Activated CD4-positive, alpha-beta T cell treated with anti-CD3 and anti-CD28 coated beads, Interleukin-2, amount 50 U/mL, for 16 hours (primary cell): ENCODE measurements at regions not wholly inside any gene's neighbourhood (a gene's known extent, or its start where the extent isn't known, plus 50 kb on each side); places are given as distances from the start of the nearest gene placed in this dataset.

Source experiments
- DNase-seq: peaks from one replicate; pipeline ENCODE4 v3.0.0-alpha.2; 2020

DNA sequence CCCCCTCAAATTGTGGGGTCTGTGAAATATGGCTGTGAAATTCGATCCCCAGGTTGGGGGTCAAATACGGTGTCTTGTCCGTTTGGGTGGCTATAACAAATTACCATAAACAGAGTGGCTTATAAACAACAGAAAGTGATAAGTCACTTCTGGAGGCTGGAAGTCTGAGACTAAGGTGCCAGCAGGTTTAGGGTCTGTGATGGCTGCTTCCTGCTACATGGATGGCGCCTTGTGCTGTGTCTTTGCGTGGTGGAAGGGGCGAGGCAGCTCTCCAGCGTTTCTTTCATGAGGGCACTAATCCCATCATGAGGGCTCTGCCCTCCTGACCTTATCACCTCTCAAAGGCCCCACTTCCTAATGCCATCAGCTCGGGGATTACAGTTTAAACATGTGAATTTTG is 120.0 kb downstream of the IRF8 start:
- no peak for DNase-seq

DNA sequence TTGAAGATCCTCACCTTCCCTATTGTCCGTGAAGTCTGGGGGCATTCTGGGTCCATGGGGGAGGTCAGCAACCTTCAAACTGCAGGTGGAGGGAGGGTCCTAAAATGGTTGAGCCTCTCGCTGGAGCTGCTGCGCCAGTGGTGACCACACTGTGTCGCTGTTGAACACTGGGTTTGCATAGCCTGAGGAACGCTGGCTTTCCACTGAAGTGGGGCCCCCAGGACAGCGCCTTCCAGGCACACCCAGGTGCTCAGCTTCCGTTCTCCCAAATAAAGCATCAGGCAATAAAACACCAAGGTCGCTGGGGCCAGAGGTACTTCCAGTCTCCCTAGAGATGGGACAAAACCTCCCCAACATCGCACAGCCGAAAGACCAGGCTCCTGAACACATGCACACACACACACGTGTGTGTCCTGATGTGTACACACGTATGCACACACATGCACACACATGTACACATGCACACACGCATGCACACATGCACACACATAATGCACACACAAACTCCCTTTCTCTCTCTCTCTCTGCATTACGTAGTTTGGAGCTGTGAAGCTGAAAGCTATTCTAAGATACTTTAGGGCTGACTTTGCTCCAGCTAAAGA is 120.6 kb downstream of the IRF8 start:
- no peak for DNase-seq

DNA sequence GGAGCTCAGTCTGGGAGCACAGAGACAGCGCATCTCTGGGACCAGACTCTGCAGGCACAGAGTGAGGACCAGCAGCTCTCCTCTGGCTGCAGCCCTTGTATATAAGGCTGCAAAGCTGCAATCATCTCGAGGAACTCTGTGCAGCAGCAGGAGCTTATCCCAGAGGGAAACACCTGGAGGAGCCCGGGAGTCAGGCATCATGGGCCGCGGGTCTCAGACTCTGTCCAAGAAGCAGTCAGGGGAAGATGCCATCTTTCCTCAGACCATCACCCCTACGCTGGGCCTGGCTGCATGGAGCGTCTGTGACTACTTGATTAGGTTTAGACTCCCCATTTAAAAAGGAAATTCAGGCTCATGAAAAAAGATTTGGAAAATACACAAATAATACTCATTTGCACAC is 122.0 kb downstream of the IRF8 start:
- no peak for DNase-seq

DNA sequence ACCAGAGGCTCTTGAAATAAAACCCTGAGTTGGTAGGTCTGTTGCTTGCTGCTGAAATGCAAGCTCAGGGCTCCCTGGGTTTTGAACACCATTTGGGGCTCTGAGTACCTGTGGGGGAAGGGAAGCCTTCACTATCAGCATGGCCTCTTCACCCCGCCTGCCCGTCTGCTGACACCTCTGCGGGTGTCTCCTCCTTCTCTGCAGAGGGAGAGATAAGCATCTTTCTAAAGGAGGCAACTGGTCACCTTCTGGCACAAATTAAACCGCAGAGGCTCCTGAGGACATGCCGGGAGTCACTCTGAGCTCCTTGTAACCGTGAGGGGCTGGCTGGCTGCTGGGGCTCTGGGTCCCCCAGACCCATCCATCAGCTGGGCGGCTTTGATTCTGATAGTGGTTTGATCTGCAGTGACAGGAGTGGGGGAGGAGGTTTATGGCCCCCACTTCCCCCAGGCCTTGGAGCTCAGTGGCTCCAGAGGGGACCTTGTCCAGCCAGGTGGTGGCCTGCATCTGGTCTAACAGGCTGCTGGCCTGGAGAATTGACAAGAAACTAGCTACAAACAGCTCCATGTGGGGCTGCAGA is 123.5 kb downstream of the IRF8 start:
- no peak for DNase-seq

DNA sequence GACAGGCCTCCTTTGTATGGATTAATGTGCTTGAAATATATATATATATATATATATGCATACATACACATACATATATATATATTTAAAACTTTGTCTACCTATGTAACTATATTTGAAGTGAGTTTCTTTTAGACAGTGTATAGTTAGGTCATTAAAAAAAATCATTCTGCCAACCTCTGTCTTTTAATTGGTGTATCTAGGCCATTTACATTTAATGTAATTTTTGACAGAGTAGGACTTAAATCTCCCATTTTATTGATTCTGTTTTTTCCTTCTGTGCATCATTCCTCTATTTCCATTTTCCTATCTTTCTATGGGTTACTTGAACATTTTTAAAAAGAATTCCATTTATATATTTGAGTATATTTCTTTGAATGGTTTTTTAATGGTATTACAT is 125.2 kb downstream of the IRF8 start:
- no peak for DNase-seq

DNA sequence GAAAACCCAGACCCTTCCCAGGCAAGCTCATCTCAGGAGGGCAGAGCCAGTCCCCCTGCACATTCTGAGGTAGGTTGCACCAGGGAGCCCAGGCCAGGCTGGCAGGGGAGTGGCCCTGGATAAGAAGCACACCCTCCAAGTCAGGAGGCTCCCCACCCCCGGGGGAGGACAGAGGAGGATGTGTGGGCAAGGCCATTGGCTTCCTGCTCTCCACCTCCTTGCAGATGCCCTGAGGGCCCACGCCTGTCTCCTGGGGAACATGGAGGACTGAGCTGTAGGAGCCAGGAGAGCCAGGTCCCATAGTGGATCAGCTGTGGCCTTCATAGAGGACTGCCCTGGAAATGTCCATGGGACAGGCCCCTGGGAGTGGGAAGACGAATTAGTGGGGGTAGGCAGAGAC is 126.7 kb downstream of the IRF8 start:
- DNase-seq: no peak

DNA sequence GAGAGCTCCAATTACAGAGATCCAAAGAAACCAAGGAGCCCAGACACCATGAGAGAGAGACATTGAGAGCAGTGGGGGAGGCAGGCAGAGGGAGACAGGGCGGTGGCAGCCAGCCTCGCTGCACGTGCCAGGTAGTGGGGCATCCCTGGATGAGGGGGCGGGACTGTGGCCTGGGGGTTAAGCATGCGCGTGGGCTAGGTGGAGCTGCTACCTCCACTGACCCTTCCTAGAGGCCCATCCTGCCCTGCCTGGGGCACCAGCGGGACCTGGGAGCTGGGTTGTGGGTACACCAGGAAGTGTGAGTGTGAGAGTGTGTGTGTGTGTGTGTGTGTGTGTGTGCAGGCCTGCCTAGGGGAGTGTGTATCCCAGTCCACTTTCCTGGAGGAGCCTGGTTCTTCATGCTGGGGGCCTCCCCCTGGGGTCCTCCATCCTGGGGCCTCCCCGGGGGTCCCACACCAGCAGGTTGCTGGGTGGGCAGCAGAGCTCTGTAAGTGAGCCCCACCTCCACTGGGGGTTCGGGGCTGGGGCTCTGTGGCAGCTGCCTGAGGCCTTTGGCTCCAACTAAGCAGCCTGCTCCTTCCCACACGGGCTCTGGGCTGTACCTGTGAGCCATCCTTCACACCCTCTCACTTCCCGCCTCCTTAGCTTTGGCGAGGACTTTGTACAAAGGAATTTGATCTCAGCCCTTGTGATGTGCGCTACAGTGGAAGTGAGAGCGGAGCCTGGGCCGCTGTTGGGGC is 127.4 kb downstream of the IRF8 start:
- no peak for DNase-seq

DNA sequence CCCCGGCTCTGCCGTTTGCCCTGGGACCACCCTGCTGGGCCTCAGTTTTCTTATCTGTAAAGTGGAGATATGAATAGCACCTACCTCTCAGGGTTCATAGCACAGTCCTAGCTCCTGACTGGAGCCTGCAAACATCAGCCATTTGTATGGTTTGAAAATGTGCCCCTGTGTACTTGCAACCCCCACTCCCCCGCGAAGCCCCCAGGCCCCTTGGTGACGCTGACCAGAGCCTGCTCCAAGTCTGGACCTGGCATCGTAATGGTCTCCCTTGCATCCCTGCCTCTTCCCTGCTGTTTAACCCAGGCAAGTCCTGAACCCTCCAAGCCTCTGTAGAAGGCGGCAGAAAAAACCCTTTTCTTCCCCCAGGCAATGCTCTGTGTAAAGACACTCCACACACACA is 128.0 kb downstream of the IRF8 start:
- no peak for DNase-seq

DNA sequence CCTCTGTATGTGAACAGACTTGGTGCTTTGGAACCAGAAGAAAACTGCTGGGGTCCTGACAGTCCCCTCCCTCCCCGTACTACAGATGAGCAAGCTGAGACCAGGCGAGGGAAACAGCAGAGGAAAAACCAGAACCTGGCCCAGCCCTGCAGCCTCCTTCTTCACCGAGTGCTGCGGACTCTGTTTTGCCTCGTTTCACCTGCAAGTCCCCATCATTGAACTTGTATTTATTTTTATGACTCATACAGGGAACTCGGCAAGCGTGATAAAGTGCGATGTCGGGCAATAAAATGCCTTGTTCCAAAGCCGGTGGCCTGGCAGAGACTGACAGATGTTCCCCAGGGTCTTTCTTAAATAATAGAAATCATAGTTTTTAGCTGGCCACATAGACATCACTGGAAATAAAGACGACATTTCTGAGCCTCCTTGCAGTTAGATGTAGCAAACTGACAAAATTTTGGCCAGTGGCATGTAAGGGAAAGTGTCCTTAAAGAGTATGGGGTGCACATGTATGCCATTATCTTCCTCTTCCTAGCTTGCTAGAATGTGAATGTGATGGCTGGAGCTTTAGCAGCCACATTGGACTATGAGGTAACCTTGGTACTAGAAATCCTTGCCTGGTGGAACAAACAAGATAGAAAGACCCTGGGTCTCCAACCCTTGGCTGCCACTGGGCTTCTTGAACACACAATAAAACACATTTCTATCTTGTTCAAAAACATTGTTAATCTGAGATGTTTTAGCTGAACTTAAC is 128.6 kb downstream of the IRF8 start:
- no peak for DNase-seq

DNA sequence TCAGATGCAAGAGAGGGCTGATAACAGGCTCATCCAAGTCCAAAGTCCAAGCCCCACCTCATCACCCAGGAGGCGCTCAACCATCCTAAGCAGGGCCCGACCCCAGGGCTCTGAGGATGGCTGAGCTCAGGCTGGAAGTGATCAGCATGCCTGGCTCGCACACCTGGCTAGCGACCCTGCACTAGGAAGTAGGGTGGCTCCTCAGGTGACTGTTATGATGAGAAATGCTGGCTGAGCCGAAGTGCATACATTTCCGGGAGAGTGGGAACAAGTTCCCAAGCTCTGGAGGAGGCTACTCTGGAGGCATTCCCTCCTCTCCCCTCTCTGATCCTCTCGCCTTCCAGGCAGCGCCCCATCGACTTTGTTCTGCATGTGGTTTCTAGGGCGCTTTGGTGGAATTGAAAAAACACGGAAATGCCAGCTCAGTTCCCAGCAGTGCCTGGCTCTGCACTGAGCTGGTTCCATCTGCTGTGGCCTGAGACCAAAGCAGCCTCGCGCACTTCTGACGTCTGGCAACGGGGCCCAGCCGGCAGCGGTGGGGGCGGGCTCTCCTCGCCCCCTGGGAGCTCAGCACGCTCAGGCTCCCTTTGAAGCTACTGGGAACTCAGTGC is 130.3 kb downstream of the IRF8 start:
- DNase-seq: no peak

DNA sequence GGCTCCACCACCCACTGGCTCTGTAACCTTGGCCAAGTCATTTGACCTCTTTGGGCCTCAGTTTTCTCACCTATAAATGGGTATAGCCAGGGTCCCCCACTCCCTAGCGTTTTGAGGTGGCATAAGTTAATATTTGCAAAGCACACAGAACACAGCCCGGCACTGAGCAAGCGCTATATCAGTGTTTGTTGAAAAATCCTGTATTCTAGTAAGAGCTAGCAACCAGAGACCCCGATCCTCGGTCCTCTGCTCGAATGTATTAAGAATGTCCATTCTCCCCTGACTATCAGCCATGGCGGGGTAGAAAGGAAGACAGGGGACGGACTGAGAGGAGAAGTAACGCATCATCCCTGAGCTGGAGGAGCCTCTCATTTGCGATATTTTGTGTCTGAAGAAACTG is 131.2 kb downstream of the IRF8 start:
- no peak for DNase-seq

DNA sequence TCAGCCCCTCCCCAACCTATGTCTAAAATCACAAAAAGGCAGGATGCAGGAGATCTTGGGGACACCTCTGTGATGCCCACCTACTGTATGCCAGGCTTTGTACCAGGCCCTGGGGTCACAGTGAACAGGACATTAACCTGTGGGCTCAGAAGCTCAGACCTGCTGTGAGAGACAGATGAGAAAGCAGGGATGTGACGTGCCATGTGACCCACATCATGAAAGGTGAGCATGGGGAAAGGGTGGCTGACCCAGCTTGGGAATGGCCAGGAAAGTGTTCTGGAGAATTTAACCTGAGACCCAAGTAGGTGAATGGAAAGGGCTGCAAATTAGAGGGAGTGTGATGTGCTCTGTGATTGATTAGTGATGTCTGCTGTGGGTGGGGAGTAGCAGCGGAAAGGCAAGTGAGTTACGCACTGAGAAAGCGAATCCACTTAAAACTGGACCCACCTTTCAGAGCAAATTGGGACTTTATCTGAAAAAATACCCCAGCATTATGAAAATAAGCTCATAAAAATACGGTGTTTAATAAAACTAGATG is 132.2 kb downstream of the IRF8 start:
- DNase-seq: no peak

DNA sequence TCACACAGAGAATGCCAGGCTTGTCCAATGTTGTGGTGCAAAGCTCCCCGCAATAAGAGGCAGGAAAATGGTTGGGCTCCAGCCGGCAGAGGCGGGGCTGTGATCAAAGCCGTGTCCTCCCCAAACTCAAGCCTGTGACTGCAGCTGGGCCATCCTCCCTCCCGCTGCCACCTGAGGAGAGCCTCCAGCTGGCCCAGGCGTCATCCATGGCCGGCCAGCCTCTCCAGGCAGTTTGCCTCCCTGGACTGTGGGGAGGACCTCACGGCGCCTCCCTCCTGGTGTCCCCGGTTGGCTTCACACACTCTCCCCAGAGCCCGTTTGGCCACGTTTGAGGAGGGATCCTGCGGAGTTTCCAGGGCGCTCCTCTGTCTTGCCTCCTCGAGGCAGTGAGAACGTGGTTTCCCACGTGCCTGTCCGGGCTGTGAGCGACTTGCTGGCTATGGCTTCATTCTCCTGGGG is 134.1 kb downstream of the IRF8 start:
- no peak for DNase-seq

DNA sequence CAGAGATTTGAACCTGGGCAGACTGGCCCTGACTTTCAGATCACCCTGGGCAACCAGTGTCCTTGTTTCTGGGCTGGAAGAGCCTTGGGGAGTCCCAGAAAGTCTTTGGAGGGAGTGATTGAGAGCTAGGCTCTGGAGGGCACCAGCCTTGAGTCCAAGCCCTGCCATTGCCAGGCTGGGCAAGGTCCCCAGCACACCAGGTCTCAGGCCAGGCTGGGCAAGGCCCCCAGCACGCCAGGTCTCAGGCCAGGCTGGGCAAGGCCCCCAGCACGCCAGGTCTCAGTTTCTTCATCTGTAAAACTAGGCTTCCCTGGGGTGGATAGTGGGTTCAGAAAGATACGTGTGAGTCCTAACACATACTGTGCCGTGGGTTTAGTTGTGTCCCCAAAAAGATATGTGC is 135.0 kb downstream of the IRF8 start:
- no peak for DNase-seq

DNA sequence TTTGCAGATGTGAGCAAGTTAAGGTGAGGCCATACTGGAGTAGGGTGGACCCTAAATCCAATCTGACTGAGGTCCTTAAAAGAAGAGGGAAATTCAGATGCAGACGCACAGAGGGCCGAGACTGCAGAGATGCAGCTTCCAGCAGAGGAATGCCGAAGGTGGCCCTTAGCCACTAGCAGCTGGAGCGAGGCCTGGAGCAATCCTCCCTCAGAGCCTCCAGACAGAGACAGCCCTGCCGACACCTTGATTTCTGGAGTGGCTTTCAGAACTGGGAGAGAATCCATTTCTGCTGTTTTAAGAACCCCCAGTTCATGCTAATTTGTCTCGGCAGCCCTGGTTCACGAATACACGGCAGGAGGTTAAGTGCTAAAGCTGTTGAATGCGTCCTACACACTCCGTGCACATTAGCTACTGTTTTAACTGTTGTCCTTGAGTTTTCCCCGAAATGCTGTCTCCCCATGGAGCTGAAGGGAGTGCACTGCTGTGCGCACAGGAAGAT is 135.5 kb downstream of the IRF8 start:
- no peak for DNase-seq

DNA sequence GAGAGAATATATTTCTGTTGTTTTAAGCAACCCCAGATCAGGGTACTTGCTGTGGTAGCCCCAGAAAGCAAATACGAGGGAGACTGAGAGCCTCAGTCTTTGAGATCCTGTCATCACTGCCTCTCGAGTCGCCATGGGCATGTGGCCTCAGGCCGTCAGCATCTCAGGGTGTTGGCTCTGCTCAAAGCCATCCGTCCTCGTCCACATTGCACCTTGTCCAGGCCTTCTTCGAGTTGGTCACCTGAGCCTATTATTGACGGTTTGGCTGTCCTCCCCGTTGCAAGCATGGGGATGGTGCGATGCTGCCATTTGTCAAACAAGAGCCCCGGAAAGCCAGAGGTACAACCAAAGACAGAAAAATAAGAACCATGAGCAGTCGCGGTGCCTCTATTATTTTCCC is 136.9 kb downstream of the IRF8 start:
- DNase-seq: no peak

DNA sequence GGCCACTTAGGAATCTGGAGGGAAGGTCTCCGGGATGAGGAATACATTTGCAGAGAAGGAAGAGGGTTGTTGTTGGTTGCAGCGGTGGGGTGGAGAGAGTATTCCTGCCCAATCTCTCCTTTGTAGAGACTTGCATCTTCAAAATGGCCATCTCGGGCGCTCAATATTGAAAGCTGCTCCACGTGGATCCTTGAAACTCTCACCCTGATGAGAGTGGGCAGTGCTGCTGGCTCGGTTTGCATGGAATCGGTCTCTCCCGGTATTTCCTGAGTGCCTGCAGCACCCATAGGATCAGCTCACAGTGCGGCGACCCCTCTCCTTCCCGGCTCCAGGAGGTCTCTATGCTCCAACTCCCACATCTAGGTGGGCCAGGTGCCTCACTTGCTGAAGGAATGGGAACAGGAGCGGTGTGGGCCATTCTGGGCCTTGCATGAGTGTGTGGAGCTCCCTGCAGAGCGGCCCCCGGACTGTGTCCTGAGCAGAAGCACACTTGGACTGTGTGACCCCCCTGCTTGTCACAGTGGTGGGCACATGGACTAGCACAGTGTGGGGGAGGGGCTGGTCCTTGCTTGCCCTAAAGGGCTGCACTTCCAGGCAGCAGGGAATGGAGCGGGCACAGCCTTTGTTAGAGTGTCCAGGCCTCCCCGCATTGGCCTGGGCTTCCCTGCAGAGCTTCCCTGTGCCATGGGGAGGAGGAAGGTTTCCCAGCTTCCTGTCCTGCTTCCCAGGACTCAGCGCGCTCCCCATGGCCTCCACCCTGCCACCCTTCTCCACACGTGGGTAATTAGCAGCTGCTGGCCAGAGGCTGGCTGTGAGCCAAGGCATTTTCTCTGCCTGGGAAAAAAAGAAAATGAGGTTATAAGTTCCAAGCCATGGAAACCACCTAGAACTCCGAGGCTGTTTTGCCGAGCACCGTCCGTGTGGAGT is 139.3 kb downstream of the IRF8 start:
- no peak for DNase-seq

DNA sequence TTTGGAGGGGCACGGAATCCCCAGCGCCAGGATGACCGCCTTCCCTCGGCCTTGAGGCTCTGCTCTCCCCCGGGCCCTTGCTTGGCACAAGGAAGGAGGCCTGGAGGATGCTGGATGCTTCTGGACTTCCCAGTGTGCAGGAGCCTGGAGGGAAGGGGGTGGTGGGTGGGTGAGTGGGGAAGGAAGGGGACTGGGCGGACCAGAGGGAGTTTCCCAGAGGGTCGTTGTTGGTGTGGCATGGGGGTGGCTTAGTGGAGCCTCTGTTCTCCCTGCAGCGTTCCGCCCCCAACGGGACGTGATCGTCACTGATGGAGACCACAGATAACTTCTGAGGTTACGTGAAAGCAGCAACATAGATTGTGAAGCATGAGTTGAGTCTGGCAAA is 140.0 kb downstream of the IRF8 start:
- DNase-seq: no peak

DNA sequence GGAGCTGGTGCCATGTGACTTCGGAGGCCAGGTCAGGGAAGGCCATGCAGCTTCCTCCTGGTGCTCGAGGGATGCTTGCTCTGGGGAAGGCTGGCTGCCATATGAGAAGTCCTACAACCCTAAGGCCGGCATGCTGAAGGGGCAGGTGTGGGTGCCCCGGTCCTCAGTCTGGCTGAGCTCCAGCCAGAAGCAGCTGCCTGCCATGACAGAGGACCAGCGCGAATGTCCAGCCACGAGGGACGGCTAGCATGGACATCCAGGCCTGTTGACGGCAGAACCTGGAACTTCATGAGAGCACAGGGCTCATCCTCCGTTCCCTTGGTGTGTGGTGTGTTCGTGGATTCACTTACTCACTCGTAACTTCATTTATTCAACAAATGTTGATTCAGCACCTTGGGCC is 140.6 kb downstream of the IRF8 start:
- no peak for DNase-seq

DNA sequence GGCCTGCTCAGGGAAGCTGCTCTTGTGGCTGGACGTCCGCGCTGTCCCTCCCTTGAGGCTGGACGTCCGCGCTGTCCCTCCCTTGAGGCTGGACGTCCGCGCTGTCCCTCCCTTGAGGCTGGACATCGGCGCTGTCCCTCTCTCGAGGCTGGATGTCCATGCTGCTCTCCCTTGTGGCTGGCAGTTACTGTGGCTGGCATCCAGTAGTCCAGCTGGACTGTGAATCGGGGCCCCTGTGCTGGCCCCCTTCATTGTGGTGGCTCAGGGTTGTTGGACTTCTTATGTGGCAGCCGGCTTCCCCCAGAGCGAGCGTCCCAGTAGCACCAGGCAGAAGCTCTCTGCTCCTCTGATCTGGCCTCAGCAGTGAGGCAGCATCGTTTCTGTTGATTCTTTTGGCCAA is 141.5 kb downstream of the IRF8 start:
- DNase-seq: no peak

DNA sequence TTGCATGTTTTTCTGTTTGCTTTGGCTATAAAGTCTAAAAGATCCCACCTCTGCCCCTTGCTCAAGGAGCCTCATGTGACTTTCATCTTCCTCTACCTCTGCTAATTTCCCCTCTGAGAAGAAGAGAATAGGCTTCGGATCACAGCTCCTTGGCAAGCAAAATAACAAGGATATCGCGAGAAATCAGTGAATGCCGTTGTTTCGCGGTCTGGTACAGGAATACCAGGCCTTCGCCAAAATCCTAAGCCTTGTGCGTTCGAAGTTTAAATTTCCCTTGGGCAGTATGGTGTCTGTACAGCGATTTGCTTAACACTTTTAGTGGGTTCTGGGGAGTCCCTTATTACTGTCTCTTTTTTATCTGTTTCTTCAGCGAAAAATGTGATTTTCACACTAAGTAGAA is 142.3 kb downstream of the IRF8 start:
- DNase-seq: no peak

DNA sequence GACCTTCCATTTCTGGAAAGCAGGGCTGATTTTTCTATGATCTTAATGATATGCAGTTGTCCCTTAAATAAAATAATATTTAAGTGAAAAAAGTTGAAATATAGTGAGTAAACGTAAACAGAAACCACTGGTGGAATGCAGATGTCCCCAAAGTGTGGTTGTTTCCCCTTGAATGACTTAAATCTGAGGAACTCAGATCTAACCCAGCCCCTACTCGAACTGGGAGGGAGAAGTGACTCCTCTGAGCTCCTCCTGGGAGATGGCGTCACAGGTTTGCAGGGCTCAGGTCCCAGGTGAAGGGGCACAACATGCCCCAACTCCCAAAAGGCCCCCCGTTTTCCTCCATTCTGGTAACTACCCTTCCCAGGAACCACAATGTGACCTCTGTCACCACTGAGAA is 142.8 kb downstream of the IRF8 start:
- DNase-seq: no peak
